GM21529 (cell line): ENCODE measurements at regions not wholly inside any gene's neighbourhood (a gene's known extent, or its start where the extent isn't known, plus 50 kb on each side); places are given as distances from the start of the nearest gene placed in this dataset.

Source experiments
- ATAC-seq: cut with Tn5 transposase; IDR thresholded peaks from one replicate; pipeline ENCODE4 v1.9.1; 2021; ENCODE audit not compliant: unreplicated experiment

DNA sequence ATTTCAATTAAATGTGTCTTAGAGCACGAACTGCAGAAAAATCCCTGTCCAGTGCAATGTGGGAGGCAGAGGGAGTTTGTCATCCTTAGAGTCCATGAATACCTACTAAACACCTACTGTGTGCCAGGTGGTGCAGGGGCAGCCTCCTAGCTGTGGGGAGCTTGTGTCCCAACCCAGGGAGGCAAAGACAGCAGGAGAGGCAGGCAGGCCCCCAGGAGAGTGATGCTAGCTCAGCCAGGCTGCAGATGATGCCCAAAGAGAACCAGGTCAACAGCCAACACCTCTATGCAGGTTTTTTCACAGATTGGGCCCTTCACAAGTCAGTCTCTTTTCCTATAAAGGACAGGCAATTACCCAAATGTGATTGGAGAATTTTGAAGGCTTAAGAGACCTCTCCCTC lies 108.2 kb upstream of the UQCRFS1 start:
- no peak for ATAC-seq

DNA sequence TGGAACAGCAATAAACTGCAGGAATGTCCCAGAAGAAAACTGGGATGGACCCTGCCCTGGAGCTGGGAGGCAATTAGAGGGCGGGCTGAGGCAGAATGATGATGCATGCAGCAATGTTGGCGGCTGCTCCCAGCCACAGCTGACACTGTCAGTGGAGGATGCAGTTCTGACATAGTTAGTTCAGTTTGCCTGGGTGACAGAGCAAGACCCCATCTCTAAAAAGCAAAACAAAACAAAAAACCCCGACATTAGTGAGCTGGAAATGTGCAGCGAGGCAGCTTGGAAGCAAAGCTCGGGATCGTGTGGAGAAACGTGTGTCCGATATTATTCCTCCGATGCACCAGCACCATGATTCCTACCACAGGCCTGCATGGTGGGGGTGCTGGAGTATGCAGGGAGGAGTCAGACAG lies 110.1 kb upstream of the UQCRFS1 start:
- no peak for ATAC-seq

DNA sequence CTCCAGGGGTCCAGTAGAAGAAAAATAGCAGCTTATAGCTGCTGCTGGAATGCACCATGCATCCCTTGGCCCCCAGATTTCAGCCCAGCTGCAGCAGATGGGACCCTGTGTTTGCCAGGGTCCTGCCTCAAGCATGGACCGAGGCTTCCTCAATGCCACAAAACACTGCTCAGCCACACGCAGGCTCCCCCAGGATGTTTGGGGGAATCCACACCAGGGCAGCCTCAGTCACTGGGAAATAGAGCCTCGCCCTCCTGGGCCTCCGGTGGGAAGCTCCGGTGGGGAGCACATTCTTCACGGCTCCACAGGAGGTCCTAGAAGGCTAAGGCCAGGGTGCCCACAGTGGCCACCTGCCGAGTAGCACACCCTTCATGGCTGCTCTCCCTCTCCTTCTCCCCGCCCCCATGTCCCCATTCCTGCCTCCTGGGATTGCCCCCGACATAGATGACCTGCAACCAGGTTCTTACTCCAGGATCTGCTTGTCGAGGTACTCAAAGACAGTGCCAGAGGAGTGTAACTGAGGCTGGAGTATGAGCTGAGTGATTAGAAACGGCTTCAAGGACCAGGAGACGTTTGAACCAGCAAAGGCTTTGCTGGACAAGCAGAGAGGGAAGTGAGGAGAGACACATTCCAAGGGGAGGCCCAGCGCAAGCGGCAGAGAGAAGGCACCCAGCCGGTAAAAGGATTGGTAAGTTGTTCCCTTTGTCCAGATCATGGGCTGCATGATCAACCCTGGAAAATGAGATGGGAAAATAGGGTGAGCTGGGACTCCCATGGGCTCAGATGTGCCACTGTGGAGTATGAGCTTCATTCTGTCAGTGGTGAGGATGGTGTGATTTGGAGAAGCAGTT lies 110.7 kb upstream of the UQCRFS1 start:
- no peak for ATAC-seq

DNA sequence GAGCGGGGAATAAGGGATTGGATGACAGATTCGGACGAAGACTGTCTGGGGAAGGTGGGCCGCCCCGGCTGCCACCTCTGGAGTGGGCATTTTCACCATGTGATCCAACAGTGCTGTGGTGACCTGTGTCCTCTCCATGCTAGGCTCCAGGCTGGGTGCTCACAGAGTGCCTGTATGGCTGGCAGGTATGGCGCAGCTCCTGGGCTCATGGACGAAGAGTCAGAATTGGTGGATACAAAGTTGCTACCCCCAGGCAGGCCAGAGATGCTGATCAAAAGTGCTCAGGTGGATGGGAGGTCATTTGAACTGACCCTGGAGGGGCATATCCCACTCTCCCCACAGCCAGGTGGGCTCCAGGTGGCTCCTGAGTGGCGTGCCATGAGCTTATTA lies 111.3 kb upstream of the UQCRFS1 start:
- no peak for ATAC-seq

DNA sequence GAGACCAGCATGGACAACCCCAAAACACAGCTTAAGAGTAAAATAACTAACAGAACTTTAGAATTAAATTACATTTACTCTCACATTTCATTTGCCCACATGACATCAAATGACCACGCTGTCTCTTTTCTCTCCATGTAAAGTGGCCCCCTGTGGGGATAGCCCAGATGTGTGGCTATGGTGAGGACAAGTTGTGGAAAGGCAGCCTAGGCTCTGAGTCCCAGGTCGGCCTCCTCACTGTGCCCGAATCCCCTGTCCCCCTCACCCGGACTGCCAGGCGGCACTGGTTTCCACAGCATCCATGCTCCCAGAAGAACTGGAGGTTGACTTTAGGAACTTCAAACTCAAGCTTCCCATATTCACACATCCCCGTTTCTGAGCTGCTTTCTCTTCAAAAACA lies 111.8 kb upstream of the UQCRFS1 start:
- ATAC-seq, result no peak

DNA sequence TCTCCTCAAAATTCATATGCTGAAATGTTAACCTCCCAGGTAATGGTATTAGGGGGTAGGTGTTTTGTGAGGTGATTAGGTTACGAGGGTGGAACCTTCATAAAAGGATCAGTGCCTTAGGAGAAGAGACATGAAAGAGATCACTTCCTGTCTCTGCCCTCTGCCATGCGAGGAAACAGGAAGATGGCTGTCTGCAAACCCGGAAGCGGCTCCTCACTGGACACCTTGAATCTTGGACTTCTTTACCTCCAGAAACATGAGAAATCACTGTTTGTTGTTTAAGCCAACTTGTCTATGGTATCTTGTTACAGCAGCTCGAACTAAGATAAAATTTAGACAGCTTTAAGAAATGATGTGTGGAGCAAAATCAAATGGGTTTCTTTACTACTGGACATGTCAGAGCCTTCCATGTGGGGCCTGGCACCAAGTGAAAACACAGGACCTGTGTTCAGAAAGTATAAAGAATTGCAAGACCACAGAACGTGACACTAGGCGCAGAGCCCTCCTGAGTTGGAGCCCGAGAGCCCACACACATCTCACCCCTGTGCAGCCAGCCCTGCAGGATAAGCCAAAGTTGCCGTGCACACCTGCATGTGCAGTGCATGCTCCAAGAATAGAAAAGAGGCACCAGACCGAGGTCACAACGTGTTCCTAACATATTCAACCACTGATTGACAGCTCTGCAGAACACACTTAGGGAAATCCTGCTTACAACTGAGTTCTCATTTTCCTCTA lies 112.5 kb upstream of the UQCRFS1 start:
- no peak for ATAC-seq

DNA sequence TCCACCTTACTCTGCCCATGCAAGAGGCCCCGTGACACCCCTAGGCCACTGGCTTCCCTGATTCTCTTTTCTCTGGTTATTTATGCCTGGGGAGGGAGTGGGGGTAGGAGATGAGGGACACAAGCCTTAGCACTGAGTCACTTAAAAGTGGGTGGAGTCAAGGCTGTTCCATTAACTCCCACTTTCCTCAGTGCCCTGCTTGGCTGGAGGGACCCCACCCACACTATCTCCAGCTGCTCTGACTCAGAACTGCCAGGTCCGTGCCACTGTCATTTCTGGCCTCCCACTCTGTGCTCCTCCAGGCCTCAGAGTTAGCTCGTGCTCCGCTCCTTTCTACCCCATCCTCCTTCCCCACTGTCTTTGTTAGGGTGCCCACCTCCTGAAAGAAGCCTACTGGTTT lies 113.4 kb upstream of the UQCRFS1 start:
- no peak for ATAC-seq

DNA sequence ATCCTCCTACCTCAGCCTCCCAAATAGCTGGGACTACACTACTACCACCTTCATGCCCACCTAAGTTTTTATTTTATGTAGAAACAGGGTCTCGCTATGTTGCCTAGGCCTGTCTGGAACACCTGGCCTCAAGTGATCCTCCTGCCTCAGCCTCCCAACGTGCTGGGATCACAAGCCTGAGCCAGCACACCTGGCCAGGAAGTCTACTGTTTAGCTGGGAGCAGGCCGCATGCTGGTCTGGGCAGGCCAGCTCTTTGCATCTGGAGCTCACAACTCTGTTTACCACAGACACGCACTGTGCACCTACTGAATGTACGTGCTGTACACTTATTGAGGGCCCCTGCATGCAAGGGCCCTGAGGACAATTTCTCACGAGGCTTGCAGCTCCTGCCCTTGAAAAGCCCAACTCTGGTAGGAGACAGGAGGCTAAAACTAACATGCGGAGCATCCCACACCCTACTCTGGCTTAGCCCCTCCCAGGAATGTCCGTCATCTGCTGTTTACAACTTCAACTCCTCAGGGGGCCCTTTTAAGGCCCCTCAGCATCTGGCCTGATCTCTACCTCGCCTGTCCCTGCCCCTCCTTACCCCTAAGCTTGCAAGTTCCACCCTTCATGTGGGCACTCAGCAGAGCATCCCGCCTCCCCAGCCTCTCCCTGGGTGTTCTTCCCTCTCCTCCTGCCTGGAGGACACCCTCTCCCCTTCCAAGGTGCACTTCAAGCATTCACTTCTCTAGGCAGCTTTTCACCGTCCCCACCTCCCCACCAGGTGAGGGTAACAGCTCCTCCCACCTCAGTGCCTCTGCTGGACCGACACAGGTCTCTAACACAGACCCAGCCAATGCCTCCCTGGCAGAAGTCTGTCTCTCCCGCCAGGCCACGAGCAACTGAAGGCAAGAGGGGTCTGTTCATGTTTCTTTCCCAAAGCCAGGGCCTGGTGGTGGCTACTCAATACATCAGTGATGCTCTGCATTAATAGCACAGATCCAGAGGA lies 114.2 kb upstream of the UQCRFS1 start:
- no peak for ATAC-seq

DNA sequence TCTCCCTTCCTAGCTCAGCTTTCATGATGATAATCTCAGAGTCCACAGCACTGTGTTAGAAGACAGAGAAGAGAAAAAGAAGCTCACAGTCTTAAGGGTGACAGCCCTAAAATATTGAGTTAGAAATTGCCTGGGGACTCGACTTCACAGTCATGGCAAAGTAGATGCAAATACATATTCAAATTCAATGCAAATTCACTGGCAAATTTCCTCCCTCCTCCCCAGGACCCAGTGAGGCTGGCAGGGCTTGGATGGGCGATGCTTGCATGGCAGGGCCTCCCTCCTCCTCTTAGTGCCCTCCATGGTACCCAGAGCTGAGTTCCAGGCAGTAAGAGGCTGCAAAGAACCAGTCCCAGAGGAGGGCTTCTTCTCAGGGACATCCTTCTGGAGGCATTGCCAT lies 115.6 kb upstream of the UQCRFS1 start:
- no peak for ATAC-seq

DNA sequence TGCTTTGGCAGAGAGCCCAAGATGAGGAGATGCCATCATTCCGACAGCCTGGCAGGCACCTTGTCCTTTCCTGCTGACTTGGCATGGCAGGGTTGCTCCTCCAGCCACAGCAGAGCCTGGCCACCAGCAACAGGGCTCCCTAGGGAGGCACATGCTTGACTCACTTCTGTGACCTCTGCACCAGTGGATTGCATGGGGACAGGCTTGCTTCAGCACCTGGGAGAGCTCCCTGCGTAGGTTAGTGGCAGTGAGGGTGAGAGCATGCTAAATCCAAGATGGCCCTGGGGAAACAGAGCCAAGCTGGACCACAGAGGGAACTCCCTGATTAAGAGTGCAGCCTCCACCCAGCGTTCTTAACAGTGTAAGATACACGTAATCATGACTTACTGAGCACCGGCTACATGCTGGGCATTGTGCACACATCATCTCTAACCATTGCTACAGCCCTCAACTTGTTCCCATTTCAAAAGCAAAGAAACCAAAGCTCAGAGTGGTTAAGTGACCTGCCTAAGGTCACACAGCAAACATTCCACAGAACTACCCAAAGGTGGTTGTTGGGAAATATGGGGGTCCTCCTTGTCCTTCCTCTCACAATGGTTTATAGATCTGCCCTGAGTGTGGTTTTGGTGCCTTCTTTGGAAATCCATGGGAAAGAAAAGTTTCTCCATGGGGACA lies 116.6 kb upstream of the UQCRFS1 start:
- ATAC-seq, result no peak

DNA sequence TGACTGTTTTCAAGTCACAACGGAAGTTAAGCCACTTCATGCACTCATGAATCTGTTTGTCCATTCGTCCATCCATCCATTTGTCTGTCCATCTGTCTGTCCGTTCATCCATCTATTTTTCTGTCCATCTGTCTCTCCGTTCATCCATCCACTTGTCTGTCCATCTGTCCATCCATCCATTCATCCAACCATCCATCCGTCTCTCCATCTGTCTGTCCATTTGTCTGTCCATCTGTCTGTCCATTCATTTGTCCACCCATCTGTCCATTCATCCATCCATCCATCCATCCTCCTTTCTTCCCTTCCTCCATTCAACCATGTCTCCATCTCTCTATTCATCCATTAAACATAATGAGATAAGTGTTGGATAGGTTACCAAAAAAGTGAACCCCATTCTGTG lies 123.5 kb upstream of the UQCRFS1 start:
- ATAC-seq, result no peak

DNA sequence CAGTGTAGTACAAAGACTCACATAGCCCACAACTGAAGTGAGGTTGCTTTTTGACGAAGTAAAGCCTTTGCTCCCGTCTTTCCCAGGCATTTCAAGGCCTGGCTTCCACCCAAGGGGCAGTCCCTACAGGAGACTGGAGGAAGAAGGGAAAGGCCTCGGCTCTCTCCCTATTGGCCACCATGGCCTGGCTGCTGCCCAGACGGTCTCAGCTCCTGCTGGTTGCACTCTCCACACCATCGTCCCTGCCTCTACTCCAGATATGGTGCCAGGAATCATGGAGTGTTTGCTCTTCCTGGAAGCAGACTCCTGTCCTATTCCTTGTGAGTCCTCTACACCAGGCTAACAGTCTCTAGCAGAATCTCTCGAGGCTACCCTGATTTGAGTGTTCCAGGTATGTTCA lies 124.1 kb upstream of the UQCRFS1 start:
- no peak for ATAC-seq

DNA sequence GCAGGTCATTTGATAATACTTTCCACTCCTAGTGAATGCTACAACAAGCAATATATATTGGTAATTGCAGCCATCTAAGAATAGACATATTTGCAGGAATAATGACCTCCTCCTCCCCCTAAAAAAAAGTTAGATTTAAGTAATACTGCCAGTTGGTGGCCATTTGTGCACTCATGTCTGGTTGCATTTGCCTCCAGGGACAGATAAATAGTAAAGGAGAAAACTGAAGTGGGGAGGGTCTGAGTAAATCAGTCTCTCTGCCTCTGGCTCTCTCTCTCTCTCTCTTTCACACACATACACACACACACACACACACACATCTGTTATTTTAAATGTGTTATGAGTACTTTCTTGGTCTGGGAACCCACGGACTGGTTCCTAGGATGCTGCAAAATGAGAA lies 125.5 kb upstream of the UQCRFS1 start:
- no peak for ATAC-seq

DNA sequence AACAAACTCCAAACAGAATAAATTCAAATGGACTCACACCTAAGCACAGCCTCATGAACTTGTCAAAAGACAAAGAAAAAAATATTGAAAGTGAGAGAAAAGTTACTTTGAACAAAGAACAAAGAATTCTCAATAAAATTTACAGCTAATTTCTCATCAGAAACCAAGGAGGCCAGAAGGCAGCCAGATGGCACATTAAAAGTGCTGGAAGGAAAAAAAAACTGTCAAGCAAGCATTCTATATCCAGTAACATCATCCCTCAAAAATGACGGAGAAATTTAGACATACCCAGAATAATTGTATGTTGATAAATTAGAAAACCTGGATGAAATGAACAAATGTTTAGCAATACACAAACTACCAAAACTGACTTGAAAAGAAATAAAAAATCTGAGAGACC lies 129.8 kb upstream of the UQCRFS1 start:
- no peak for ATAC-seq

DNA sequence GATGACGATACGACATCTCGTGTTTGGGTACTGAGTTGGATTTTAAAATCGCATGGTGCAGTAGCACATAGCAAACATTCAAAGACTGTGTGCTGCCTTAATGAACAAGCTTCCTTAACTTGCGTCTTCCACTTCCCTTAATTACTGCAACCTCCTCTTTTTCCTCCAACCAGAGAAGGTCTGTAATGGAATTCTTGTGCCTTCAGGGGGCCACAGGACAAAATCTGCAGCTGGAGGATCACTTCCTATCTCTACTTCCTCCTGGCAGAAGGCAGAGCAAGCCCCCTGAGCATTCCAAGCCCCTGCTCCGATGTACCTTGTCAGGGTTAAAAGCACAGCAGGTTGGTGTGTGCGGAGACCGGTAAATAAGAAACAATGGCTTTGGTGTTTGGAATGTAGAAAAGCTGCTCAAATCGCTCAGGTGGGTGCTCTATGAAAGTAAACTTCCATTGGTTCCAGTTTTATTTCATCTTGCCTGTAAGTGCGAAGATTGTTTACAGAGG lies 151.3 kb upstream of the UQCRFS1 start:
- ATAC-seq, result no peak

DNA sequence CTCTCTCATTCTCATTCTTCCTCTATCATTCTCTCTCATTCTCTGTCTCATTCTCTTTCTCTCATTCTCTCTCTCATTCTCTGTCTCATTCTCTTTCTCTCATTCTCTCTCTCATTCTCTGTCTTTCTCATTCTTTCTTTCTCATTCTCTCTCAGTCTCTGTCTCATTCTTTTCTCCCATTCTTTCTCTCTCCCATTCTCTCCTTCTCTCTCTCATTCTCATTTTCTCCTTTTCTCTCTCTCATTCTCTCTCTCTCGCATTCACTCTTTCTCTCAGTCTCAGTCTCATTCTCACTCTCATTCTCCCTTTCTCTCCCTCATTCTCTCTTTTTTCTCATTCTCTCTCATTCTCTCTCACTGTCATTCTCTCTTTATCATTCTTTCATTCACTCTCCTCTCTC lies 152.0 kb upstream of the UQCRFS1 start:
- ATAC-seq, result no peak

DNA sequence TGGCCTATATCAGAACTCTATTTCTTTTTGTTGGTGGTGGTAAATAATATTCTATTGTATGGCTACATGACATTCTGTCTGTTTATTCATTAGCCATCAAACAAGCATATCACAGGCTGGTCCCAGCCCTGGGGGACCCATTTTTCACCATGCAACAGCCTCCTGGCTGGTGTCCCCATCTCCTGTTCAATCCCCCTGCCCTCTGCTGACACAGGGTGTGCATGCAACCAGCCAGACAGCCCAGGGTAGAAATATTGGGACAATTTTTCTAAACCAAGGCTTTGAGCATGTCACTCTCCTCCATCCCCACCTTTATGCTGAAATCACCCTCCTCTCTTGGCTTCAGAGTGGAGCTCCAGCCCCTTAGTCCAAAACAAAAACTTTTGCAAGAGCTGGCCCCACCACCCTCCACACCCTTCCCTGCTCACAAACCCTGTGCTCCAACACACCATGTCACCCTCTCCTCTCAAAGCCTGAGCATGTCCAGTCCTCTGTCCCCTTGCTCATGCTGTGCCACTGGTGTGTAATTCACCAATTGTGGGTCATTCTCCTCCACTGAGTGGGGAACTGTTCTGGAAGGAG lies 153.0 kb upstream of the UQCRFS1 start:
- no peak for ATAC-seq

DNA sequence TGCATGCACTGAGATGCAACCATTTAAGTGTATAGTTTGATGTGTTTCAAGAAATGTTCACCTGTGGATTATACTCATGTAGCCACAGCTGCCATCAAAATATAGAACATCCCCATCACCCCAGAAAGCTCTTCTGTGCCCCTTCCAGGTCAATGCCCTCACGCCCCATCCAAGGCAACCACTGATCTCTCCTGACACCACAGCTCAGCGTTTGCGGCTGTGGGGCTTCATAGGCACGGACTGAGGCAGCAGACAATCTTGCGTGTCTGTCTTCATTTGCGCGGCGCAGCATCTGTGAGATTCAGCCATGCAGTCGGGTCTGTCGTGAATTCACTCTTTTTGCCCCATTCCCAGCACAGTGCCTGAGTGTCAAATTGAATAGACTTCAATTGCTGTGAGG lies 153.8 kb upstream of the UQCRFS1 start:
- ATAC-seq, result no peak

DNA sequence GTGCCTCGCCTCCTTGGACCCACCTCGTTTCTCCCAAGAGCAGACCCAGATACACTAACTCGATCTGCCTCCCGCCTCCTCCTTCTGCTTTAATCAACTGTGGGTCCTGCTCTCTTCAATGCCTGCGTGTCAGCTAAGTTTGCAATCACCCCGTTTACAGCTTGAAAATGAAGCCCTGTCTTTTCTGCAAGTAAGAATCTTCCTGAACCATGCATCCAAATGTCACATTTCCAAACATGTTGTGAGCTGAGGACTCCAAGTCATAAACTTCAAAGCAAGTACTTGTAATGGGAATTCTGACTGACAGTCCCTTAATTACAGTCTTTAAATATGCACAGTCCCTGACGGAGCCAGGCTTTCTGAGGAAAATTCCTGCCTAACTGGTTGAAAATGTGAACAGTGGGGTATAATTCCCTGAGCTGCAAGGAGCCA lies 154.9 kb upstream of the UQCRFS1 start:
- ATAC-seq, result no peak

DNA sequence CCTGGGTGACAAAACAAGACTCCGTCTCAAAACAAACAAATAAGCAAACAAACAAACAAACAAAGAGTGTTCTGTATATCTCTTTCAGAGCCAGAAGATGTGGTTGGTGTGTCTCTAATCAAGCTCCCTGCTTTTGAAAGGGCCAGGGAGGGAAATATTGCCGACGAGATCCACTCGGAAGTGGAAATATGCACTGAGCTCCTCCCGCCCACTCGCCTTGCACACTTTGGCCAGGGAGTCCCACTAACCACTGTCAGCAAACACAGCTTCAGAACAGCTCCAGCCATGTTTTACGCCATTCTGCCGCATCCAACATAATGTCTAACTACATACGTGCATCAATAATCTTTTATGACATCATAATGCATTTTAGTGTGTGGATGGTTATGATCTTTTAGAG lies 155.5 kb upstream of the VSTM2B start:
- ATAC-seq, result no peak
